ENCODE measurements at regions not wholly inside any gene's neighbourhood (a gene's known extent, or its start where the extent isn't known, plus 50 kb on each side); places are given as distances from the start of the nearest gene placed in this dataset.
"Not testable (repeated sequence)": the region's sequence is repeated elsewhere in the genome, so short reads cannot be mapped to it uniquely, and the experiment has no call there.

DNA sequence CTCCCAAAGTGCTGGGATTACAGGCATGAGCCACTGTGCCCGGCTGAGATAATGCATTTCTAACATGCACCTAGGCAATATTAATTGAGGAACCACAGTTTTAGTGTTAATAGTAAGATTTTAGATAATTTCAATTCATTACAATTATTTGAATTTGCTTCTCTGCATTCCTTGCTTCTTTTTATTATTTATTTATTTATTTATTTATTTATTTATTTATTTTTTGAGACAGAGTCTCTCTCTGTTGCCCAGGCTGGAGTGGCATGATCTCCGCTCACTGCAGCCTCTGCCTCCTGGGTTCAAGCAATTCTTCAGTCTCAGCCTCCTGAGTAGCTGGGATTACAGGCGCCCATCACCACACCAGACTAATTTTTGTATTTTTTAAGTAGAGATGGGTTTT lies 135.7 kb upstream of the OR13F1 start:
- not testable (repeated sequence) for TF ChIP-seq POLR2AphosphoS5, POLR2A (IDR thresholded peaks at IDR 0.05; ENCODE audit: low read depth, low read length)
